ENCODE measurements at regions not wholly inside any gene's neighbourhood (a gene's known extent, or its start where the extent isn't known, plus 50 kb on each side); places are given as distances from the start of the nearest gene placed in this dataset.
"Not testable (repeated sequence)": the region's sequence is repeated elsewhere in the genome, so short reads cannot be mapped to it uniquely, and the experiment has no call there.

DNA sequence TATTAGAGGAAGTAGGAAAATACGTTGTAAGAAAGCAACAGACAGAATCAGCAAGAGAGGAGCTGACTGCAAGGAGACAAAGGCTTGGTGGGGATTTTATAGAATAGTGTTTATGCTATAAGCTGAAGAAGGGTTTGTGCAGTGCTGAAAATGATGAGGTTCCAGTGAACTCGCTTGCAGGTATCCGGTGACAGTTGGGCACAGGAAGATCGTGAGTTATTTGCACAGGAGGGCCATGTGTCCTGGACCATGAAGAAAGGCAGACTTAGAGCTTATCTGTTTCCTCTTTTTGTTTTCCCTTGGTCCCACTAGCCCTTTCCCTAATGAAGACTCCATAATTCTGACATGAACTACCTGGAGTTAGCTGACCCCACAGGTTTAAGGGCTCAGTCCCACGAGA, 61.4 kb downstream of the NXNL2 start:
- H3K27ac ChIP-seq: no peak overlapping the region
- TF ChIP-seq ZFX (IDR thresholded peaks at IDR 0.05; ENCODE audit: borderline replicate concordance) (no peak), CTCF (IDR thresholded peaks at IDR 0.05) (no peak)

DNA sequence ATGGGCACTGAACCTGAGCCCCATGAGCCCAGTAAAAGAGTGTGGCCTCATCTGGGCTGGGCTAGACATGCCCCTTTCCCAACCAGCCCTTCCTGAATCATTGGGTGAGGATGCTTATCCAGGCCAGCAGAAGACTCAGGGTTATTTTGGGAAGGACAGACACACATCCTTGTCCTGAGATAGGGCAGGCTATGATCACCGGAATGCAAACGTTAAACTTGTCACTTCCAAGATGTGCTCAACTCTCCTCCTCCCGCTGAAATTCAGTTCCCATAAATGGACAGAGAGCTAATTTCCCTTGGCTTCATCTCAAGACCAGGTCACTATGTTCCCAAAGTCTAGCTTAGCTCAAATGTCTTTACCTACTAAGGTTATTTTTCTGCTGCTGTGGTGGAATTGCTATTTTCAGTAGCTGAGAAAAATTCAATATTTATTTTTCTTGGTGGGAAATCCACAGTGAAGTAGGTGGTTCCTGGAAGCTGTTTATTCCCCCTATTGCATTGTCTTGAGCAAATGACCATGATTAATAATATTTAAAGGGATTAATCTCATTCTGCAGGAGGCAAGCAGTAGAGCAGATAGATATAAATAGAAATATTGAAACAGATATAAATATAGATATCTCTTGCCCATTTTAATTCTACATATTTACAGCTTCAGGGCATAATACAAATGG, 70.0 kb downstream of the NXNL2 start:
- no peak overlapping the region for H3K27ac ChIP-seq
- no peak for TF ChIP-seq CTCF (IDR thresholded peaks at IDR 0.05)
- no peak for TF ChIP-seq ZFX (IDR thresholded peaks at IDR 0.05; ENCODE audit: borderline replicate concordance)

DNA sequence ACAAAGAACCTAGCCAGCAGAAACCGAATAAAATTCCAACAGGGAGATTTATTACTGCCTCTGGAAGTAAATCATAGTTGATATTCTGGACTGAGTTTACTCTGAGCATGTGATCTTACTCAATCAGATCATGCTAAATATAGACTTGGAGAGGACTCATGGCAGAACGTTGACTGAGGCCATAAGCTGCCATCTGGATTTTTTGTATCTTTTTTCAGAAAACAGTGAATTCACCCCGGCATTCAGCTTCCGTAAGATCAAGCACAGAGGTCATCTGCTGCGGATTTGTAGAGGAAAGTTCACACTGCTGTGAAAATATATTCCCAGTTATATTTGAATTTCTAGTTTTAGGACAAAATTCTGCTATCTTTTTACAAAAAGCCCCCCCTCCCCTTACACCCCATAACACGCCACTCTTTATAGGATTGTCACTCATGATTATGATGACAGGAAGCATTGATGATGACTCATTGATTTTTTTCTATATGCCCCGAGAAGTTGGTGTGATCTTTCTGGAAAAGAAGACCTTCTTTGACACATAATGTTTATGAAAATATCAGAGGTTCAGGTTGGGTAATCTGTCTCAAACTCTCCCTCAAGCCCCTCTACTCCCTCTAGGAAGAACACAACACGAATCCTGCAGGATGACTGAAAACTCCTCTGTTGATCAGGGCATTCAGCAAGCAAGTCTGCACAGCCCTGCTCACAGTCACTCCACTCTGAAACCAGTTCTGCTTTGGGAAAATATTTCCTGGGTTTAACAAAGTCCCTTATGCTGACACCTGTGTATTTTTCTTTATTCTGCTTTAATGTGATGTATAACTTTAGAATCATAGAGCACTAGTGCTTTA, 70.8 kb downstream of the NXNL2 start:
- no peak for TF ChIP-seq ZFX (IDR thresholded peaks at IDR 0.05; ENCODE audit: borderline replicate concordance)
- no peak overlapping the region for H3K27ac ChIP-seq

- no peak overlapping the region for H3K27ac ChIP-seq
- TF ChIP-seq ZFX (IDR thresholded peaks at IDR 0.05; ENCODE audit: borderline replicate concordance) (no peak), CTCF (IDR thresholded peaks at IDR 0.05) (no peak)
These were observed 79.4 kb downstream of the NXNL2 start for GRCh38 chr9:88614359-88614758.

GRCh38 chr9:88623698-88624097, 88.7 kb downstream of the NXNL2 start:
- no peak for TF ChIP-seq CTCF (IDR thresholded peaks at IDR 0.05)
- no peak for TF ChIP-seq ZFX (IDR thresholded peaks at IDR 0.05; ENCODE audit: borderline replicate concordance)
- no peak overlapping the region for H3K27ac ChIP-seq

DNA sequence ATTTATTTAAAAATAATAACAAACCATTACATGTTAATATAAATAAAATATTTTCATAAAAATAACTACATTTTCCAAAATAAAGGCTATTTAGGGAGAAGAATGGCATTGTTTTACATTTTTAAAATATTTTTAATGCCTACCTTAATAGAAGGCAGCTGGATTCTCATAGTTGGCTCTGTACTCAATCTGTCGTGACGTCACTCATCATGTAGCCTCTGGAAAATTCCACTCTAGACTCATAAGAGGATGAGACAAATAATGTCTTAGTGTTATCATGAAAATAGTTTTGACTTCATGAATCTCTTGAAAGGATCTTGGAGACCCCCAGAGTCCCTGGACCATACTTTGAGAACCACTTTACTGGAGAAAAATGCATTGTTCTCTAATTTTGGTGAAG, 93.1 kb downstream of the NXNL2 start:
- H3K27ac ChIP-seq: no peak overlapping the region
- TF ChIP-seq ZFX (IDR thresholded peaks at IDR 0.05; ENCODE audit: borderline replicate concordance) (no peak), CTCF (IDR thresholded peaks at IDR 0.05) (no peak)

- H3K27ac ChIP-seq: no peak overlapping the region
- TF ChIP-seq CTCF (IDR thresholded peaks at IDR 0.05) (no peak), ZFX (IDR thresholded peaks at IDR 0.05; ENCODE audit: borderline replicate concordance) (no peak)
These were observed 93.8 kb downstream of the NXNL2 start for GRCh38 chr9:88628811-88629210.

GRCh38 chr9:88630574-88630973, 95.6 kb downstream of the NXNL2 start:
- not testable (repeated sequence) for H3K27ac ChIP-seq

Measured in 22Rv1 (cell line).